ENCODE measurements at regions not wholly inside any gene's neighbourhood (a gene's known extent, or its start where the extent isn't known, plus 50 kb on each side); places are given as distances from the start of the nearest gene placed in this dataset.
"Not testable (repeated sequence)": the region's sequence is repeated elsewhere in the genome, so short reads cannot be mapped to it uniquely, and the experiment has no call there.

GRCh38 chr6:122872311-122872710 lies 83.3 kb downstream of the SMPDL3A start:
- TF ChIP-seq POLR2A (IDR thresholded peaks at IDR 0.05) (no peak), EP300 (IDR thresholded peaks at IDR 0.05) (no peak), CTCF (IDR thresholded peaks at IDR 0.05) (no peak)
- no peaks in the 10 kb centered on the region for H3K27me3 ChIP-seq
- 77 to 91% methylated on average over 4 of the region's 4 CpGs for whole genome bisulfite sequencing, 2 donors

GRCh38 chr6:122877302-122877701 lies 88.2 kb downstream of the SMPDL3A start:
- TF ChIP-seq POLR2A (IDR thresholded peaks at IDR 0.05) (no peak), EP300 (IDR thresholded peaks at IDR 0.05) (no peak), CTCF (IDR thresholded peaks at IDR 0.05) (no peak)
- Histone ChIP-seq H3K4me1 (no peaks in the 10 kb centered on the region), H3K27me3 (no peaks in the 10 kb centered on the region), H3K4me3 (no peak overlapping the region), H3K27ac (no peak overlapping the region), H3K36me3 (no peaks in the 10 kb centered on the region), H3K9me3 (no peaks in the 10 kb centered on the region)
- WGBS, 2 donors = 92 to 96% methylated on average over 3 of the region's 3 CpGs
- no peak for DNase-seq (ENCODE audit: low spot score in 2 of 2)

More at GRCh38 chr6:122872311-122872710, 83.3 kb downstream of the SMPDL3A start:
- no peak for DNase-seq (ENCODE audit: low spot score in 2 of 2)
- Histone ChIP-seq H3K9me3 (no peaks in the 10 kb centered on the region), H3K4me3 (no peak overlapping the region), H3K4me1 (no peaks in the 10 kb centered on the region), H3K36me3 (no peaks in the 10 kb centered on the region), H3K27ac (no peak overlapping the region)

- no peak for TF ChIP-seq CTCF (IDR thresholded peaks at IDR 0.05)
- TF ChIP-seq EP300 (IDR thresholded peaks at IDR 0.05) = no peak
- TF ChIP-seq POLR2A (IDR thresholded peaks at IDR 0.05) = no peak
- no peaks in the 10 kb centered on the region for H3K27me3 ChIP-seq
- no peaks in the 10 kb centered on the region for H3K4me1 ChIP-seq
- no peak overlapping the region for H3K4me3 ChIP-seq
- no peak overlapping the region for H3K27ac ChIP-seq
- no peaks in the 10 kb centered on the region for H3K9me3 ChIP-seq
- no peaks in the 10 kb centered on the region for H3K36me3 ChIP-seq
- DNase-seq (ENCODE audit: low spot score in 2 of 2) = no peak
- 25 to 35% methylated on average over 1 of the region's 1 CpG for WGBS, 2 donors
Measured at GRCh38 chr6:122878796-122879195, 89.7 kb downstream of the SMPDL3A start.

- H3K27ac ChIP-seq = no peak overlapping the region
- H3K36me3 ChIP-seq = no peaks in the 10 kb centered on the region
- DNase-seq (ENCODE audit: low spot score in 2 of 2) = no peak
- no peak for TF ChIP-seq POLR2A (IDR thresholded peaks at IDR 0.05)
- no peak for TF ChIP-seq CTCF (IDR thresholded peaks at IDR 0.05)
- no peak for TF ChIP-seq EP300 (IDR thresholded peaks at IDR 0.05)
- H3K9me3 ChIP-seq = no peaks in the 10 kb centered on the region
- H3K4me1 ChIP-seq = no peaks in the 10 kb centered on the region
- no peak overlapping the region for H3K4me3 ChIP-seq
- 55 to 59% methylated on average over 4 of the region's 4 CpGs for WGBS, 2 donors
- H3K27me3 ChIP-seq = no peaks in the 10 kb centered on the region
Measured at GRCh38 chr6:122886481-122886880, 97.4 kb downstream of the SMPDL3A start.

- TF ChIP-seq POLR2A (IDR thresholded peaks at IDR 0.05) (no peak), CTCF (IDR thresholded peaks at IDR 0.05) (no peak), EP300 (IDR thresholded peaks at IDR 0.05) (no peak)
Measured at GRCh38 chr6:122887941-122888340, 98.9 kb downstream of the SMPDL3A start.

GRCh38 chr6:122888680-122889079 lies 99.6 kb downstream of the SMPDL3A start:
- not testable (repeated sequence) for H3K36me3 ChIP-seq; H3K4me1 ChIP-seq; H3K27ac ChIP-seq; DNase-seq (ENCODE audit: low spot score in 2 of 2); H3K9me3 ChIP-seq; H3K4me3 ChIP-seq; H3K27me3 ChIP-seq
- WGBS, 2 donors = 100% methylated on average over 1 of the region's 1 CpG

More at GRCh38 chr6:122887941-122888340, 98.9 kb downstream of the SMPDL3A start:
- Histone ChIP-seq H3K27ac (no peak overlapping the region), H3K9me3 (no peaks in the 10 kb centered on the region), H3K27me3 (no peaks in the 10 kb centered on the region), H3K4me3 (no peak overlapping the region), H3K4me1 (no peaks in the 10 kb centered on the region), H3K36me3 (no peaks in the 10 kb centered on the region)
- no peak for DNase-seq (ENCODE audit: low spot score in 2 of 2)

All from tibial nerve (tissue), 4 donors.